ENCODE measurements at regions not wholly inside any gene's neighbourhood (a gene's known extent, or its start where the extent isn't known, plus 50 kb on each side); places are given as distances from the start of the nearest gene placed in this dataset.
"Not testable (repeated sequence)": the region's sequence is repeated elsewhere in the genome, so short reads cannot be mapped to it uniquely, and the experiment has no call there.

DNA sequence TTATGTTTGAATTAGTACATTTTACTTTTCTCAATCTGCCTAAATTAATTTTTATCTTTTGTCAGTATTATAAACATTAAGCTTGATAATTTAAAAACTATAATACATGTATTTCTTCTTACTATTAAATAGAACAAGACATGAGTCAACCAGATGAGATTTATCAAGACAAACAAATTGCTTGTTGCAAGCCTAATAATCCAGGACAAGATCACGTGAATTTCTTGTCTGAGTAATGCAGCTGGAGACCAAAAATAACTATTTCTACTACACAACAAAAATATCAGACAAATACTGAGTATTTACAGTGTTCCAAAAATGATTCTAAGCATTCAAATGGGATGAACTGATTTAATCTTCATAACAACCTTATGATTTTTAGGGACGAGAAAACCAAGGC is 339.1 kb upstream of the PRR16 start:
- no peaks in the 10 kb centered on the region for H3K36me3 Mint-ChIP-seq (ENCODE audit: low read depth, unreplicated experiment)

DNA sequence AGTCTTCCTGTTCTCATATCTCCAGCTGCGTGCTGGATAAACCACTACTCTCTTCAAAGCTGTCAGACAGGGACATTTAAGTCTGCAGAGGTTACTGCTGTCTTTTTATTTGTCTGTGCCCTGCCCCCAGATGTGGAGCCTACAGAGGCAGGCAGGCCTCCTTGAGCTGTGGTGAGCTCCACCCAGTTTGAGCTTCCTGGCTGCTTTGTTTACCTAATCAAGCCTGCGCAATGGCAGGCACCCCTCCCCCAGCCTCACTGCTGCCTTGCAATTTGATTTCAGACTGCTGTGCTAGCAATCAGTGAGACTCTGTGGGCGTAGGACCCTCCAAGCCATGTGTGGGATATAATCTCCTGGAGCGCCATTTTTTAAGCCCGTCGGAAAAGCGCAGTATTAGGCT is 331.8 kb upstream of the PRR16 start:
- H3K9ac ChIP-seq (ENCODE audit: low read length); H3K4me3 Mint-ChIP-seq (ENCODE audit: unreplicated experiment); H3K4me1 Mint-ChIP-seq (ENCODE audit: low read depth, unreplicated experiment); H3K36me3 Mint-ChIP-seq (ENCODE audit: low read depth, unreplicated experiment); FAIRE-seq; H3K27me3 Mint-ChIP-seq (ENCODE audit: low read depth, unreplicated experiment); H3K4me1 ChIP-seq (ENCODE audit: insufficient read depth, low read length); H3K27ac ChIP-seq (ENCODE audit: low read depth, low read length); H3K27me3 ChIP-seq (ENCODE audit: insufficient read depth, low read length); H3K9me3 ChIP-seq (ENCODE audit: insufficient read depth, low read depth, low read length); H3K9me3 Mint-ChIP-seq (ENCODE audit: unreplicated experiment); H4K20me1 ChIP-seq (ENCODE audit: insufficient read depth, low read length); H3K4me2 ChIP-seq (ENCODE audit: low read length); H3K27ac Mint-ChIP-seq (ENCODE audit: unreplicated experiment); H3K4me3 ChIP-seq (ENCODE audit: insufficient read depth, low read depth, low read length); H3K79me2 ChIP-seq (ENCODE audit: insufficient read depth, low read length); DNase-seq (ENCODE audit: low read depth); H3K36me3 ChIP-seq (ENCODE audit: insufficient read depth, low read length); H2AFZ ChIP-seq (ENCODE audit: low read depth, low read length): not testable (repeated sequence)

More for the DNA sequence above, 339.1 kb upstream of the PRR16 start:
- no peak overlapping the region for H3K9ac ChIP-seq (ENCODE audit: low read length)
- no peak overlapping the region for H2AFZ ChIP-seq (ENCODE audit: low read depth, low read length)
- Mint-ChIP-seq H3K27me3 (ENCODE audit: low read depth, unreplicated experiment) (no peaks in the 10 kb centered on the region), H3K27ac (ENCODE audit: unreplicated experiment) (no peak overlapping the region), H3K9me3 (ENCODE audit: unreplicated experiment) (peaks cover 5% of the 10 kb centered on the region), H3K4me3 (ENCODE audit: unreplicated experiment) (no peak overlapping the region), H3K4me1 (ENCODE audit: low read depth, unreplicated experiment) (no peaks in the 10 kb centered on the region)
- H3K27ac ChIP-seq (ENCODE audit: low read depth, low read length) = no peak overlapping the region
- no peaks in the 10 kb centered on the region for H3K9me3 ChIP-seq (ENCODE audit: insufficient read depth, low read depth, low read length)
- FAIRE-seq (no peak), DNase-seq (ENCODE audit: low read depth) (no peak)
- H3K4me1 ChIP-seq (ENCODE audit: insufficient read depth, low read length) = no peaks in the 10 kb centered on the region
- no peaks in the 10 kb centered on the region for H4K20me1 ChIP-seq (ENCODE audit: insufficient read depth, low read length)
- no peaks in the 10 kb centered on the region for H3K36me3 ChIP-seq (ENCODE audit: insufficient read depth, low read length)
- no peak overlapping the region for H3K4me3 ChIP-seq (ENCODE audit: insufficient read depth, low read depth, low read length)
- H3K79me2 ChIP-seq (ENCODE audit: insufficient read depth, low read length) = no peaks in the 10 kb centered on the region
- TF ChIP-seq EZH2 (IDR thresholded peaks at IDR 0.05; ENCODE audit: insufficient read depth, low read length) = no peak
- TF ChIP-seq, protein P1, sequence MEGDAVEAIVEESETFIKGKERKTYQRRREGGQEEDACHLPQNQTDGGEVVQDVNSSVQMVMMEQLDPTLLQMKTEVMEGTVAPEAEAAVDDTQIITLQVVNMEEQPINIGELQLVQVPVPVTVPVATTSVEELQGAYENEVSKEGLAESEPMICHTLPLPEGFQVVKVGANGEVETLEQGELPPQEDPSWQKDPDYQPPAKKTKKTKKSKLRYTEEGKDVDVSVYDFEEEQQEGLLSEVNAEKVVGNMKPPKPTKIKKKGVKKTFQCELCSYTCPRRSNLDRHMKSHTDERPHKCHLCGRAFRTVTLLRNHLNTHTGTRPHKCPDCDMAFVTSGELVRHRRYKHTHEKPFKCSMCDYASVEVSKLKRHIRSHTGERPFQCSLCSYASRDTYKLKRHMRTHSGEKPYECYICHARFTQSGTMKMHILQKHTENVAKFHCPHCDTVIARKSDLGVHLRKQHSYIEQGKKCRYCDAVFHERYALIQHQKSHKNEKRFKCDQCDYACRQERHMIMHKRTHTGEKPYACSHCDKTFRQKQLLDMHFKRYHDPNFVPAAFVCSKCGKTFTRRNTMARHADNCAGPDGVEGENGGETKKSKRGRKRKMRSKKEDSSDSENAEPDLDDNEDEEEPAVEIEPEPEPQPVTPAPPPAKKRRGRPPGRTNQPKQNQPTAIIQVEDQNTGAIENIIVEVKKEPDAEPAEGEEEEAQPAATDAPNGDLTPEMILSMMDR (IDR thresholded peaks at IDR 0.05; ENCODE audit: insufficient read depth, low read depth, low read length) = no peak
- H3K27me3 ChIP-seq (ENCODE audit: insufficient read depth, low read length) = no peaks in the 10 kb centered on the region
- no peak overlapping the region for H3K4me2 ChIP-seq (ENCODE audit: low read length)

DNA sequence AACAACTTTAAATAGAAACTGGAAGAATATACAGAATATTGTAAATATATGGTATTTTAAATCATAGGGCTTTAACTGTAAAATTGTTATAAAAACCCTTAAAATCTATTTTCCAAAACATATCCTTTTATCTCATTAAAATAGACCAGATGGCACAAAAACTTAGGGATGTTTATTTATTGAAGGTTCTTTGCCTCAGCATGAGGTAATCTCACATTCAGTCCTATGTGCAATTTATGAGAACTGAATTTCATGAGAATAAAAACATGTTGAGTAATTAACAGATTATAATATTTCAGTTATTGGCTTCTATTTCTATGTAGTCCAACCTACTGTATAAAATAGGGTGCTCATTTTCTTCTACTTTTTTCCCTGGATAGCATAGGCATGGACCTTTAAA is 329.2 kb upstream of the PRR16 start:
- Histone ChIP-seq H3K36me3 (ENCODE audit: insufficient read depth, low read length) (no peaks in the 10 kb centered on the region), H3K4me2 (ENCODE audit: low read length) (no peak overlapping the region), H3K9me3 (ENCODE audit: insufficient read depth, low read depth, low read length) (no peaks in the 10 kb centered on the region), H3K4me3 (ENCODE audit: insufficient read depth, low read depth, low read length) (no peak overlapping the region), H3K79me2 (ENCODE audit: insufficient read depth, low read length) (no peaks in the 10 kb centered on the region), H2AFZ (ENCODE audit: low read depth, low read length) (no peak overlapping the region), H4K20me1 (ENCODE audit: insufficient read depth, low read length) (no peaks in the 10 kb centered on the region), H3K4me1 (ENCODE audit: insufficient read depth, low read length) (peaks cover 3% of the 10 kb centered on the region), H3K27ac (ENCODE audit: low read depth, low read length) (no peak overlapping the region), H3K9ac (ENCODE audit: low read length) (no peak overlapping the region), H3K27me3 (ENCODE audit: insufficient read depth, low read length) (no peaks in the 10 kb centered on the region)
- Mint-ChIP-seq H3K4me3 (ENCODE audit: unreplicated experiment) (no peak overlapping the region), H3K9me3 (ENCODE audit: unreplicated experiment) (peaks cover 3% of the 10 kb centered on the region), H3K36me3 (ENCODE audit: low read depth, unreplicated experiment) (peaks cover 2% of the 10 kb centered on the region), H3K4me1 (ENCODE audit: low read depth, unreplicated experiment) (no peaks in the 10 kb centered on the region), H3K27ac (ENCODE audit: unreplicated experiment) (no peak overlapping the region), H3K27me3 (ENCODE audit: low read depth, unreplicated experiment) (no peaks in the 10 kb centered on the region)
- DNase-seq (ENCODE audit: low read depth) (no peak), FAIRE-seq (no peak)
- TF ChIP-seq, protein P1 (IDR thresholded peaks at IDR 0.05; ENCODE audit: insufficient read depth, low read depth, low read length) = no peak
- TF ChIP-seq EZH2 (IDR thresholded peaks at IDR 0.05; ENCODE audit: insufficient read depth, low read length) = no peak
